HT-29 (cell line): ENCODE measurements at regions not wholly inside any gene's neighbourhood (a gene's known extent, or its start where the extent isn't known, plus 50 kb on each side); places are given as distances from the start of the nearest gene placed in this dataset.

Experiments
- DNase-seq: peaks from one replicate; pipeline ENCODE4 v3.0.0-alpha.2; 2015; ENCODE audit warnings: low spot score

DNA sequence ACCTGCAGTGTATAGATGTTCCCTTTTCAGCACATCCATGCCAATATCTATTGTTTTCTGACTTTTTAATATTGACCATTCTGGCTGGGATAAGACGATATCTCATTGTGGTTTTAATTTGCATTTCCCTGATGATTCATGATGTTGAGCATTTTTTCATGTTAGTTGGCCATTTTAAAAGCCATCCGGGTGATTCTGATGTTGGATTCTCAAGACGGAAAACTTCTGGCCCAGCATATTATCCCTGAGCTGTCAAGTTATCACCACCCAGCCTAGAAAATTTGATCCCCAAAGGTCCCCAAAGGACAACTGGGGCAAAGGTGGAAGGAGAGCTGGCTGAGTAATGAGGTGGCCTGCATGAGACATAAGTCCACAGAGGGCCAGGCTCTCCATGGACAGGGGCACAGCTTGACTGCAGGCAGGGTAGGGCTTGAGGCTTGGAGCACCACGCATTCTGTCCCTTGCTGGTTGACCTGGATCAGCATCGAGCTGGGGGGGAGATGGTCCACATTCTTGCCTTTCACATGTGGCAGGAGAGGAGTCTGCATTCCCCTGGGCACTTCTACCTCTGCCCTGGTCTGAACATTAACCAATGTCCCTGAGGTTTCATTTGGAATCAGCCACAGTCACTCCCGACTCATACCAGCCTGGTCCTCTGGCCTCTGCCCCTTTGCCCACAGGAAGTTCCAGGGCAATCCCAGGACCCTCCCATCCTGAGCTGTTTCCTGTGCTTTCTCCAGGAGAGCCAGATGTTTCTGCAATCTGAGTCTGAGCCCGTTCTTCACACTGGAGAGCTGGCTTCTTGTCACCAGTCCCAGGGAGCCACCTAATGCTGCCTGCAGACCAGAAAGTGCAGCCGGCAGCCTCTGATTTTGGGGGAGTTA lies 69.2 kb downstream of the ISG20 start:
- DNase-seq: no peak

DNA sequence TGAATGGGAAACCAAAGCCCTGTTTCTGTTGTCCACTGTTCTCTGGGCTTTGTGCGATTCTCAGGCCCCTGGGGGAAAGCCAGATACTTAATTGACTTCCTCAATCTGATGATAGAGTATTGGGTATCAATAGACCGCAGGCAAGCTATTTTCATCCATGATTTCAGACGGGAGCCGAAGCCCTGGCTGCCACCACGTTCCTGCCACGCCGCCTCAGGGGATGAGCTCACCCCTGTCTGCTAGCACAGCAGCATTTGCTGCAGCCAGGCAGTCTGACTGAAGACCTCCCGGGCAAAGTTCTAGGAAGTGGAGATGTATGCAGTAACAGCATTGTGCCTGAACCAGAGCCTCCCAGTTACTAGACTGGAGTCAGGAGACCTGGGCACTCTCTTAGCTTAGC lies 69.8 kb downstream of the ISG20 start:
- DNase-seq: no peak

DNA sequence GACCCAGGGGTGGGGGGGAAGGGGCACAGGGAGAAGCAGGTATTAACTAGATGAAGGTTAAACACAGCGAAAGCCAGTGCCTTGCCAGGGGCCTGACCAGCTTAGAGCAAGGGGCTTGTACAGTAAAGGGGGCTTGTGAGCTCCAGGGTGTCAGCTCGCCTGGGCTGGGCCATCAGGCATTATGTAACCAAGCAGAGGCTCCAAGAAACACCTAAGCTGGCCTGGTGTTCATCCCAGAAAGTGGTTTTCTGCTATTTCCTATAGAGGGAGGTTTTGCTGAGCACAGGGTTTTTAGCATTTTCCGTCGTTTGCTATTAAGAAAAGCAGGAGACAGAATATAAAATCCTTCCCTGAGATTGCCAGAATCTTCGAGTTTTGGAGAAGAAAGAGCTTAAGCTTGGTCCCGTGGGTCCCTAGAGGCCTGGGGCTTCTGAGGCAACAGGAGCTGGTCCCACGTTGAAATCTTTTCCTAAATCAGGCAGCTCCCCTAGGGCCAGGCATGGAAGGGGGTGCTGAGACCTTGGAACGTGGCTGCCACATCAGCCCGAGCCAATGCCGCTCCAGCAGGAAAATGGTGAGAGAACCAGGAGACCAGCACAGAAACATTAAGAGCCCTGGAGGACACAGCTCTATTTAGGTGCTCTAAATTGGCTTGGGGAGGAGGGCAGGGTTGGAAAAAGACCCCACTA lies 71.4 kb downstream of the ISG20 start:
- no peak for DNase-seq

DNA sequence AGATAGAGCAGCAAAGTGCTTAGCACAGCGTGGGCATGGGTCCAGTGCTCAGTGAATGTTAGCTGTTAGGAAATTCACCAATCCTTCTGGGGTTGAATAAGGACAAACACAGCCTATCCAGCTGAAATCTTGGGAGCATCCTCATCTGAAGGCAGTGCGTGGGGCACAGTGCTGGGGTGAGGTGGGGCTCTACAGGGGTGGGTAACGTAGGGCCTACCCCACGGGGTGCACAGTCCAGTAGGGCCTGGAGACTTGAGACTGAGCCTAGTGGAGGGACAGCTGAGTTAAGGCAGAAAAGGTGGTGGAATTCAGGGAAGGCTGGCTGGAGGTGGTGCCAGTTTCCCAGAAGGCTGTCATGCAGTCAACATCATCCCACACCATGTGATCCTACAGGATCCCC lies 73.0 kb downstream of the ISG20 start:
- DNase-seq: no peak

DNA sequence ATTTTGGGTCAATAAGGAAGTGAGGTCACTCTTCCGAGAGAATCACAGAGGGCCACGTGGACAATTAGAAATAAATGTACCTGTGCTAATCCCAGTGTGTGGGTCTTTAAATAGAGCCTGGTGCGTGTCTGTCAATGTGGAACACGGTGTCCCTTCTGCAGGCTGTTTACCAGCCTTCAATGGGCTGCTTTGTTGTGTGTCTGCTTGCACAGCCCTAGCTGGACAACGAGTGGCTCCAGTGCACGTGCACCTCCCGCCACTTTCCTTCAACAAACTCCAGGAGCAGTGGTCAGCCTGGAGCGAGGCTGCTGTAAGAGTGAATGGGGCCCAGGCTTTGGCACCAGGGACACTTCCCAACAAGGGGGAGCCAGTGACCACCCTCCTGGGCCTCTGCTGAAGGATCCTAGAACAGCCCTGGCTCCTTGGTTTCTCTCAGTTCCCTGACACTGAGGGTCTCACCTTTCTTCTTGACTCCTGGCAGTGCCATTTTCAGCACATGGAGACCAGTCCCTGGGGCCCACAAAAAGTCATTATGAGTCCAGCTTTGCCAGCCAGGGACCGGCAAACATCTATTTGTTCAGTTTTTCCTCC lies 76.1 kb downstream of the ISG20 start:
- no peak for DNase-seq

DNA sequence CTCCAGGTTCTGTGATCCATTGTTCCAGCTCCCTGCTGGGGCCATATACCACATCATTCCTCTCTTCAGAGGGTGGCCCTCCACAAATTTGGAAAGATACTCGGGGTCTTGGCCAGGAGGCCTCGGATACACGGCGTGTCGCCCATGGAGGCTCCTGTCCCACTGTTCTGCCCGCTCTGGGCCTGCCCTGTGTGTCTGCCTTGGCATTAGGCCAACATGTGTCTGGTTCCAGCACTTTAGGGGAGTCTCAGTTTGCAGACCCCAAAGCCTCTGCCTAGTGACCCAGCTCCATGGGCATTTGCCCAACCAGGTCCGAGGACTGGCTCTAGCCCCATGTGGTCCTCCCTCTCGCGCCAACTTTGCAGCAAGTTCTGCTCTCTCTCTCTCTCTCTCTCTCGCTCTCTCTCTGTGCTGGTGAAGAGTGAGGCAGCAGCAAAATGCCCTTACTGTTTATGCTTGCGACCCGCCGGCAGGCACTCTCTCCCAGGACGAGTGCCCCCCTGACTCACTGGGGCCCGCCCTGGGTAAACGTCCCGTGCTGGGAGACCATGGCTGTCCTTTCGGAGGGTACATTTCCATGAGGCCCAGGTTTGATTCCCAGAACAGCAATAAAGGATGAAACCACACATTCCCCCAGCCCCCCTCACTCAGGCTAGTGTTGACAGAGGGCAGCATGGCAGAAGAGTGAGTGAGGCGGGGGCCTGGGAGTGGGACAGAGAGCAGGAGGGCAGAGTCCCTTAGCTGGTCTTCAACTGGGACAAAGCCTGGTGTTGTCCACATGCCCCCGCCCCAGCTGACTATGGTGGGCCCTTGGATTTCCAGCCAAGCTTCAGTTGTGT lies 77.9 kb downstream of the ISG20 start:
- DNase-seq: no peak

DNA sequence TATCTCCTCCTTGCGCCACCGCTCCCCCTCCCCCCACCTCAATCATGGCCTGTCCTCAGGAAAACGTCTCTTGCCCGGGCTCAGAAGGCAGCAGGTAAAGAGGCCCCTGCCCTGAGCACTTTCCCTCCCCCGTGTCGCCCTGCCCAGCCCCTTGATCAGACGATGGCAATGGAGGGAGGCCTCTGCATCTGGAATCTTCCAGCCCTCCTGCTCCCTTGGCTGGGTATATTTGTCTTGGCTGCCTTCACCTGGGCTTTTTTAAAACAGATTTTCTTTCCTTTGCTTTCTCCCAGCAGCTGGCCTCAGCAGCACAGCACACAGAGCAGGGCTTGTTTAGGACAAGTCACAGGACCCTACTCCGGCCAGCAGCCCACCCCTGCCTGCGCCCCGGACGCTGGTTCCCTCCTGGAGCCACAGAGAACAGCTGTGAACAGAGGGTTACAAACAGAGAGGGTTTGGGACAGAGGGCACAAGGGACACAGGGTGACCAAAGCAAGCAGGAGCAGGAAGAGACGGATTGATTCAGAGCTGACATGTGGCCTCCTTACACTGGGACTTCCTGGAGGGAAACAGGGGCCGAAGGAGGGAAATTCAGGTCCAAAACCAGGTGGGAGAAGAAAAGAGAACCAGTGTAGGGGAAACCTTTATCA lies 78.7 kb downstream of the ISG20 start:
- DNase-seq: no peak

DNA sequence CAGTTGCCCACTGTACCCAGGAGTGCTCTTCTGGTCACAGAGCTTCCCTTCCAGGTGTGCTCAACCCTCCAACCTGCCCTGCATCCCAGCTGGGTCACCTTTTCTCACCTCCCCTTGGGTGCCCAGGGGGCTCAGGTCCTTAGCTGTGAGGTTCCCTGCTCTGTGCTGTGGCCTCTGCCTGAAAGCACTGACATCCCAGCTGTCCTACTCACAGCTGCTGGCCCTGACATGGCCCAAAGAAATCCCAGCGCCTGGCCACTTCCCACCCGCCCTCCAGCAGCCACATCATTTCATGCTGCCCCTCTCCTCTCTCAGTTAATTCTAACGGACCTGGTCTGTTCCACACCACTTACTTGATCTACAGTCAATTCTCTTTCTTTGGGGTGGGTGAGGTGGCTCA lies 79.9 kb downstream of the ISG20 start:
- DNase-seq: no peak

DNA sequence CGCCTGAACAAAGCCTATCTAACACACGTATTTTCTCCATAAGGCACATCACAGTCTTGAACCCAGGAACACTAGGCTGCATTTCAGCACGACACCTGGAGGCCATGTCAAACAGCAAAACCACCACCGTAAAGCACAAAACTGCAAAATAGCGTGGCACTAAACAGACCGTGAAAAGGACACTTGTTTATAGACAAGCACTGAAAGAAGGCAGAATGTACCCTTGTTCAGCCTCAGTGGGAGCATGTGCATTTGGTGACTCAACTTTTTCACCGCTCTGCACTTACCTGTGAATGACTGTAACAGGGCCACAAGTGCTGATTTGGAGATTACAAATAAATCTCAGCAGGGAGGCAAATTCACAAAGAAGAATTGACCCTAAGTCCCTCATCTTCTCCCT lies 80.8 kb downstream of the ISG20 start:
- no peak for DNase-seq

DNA sequence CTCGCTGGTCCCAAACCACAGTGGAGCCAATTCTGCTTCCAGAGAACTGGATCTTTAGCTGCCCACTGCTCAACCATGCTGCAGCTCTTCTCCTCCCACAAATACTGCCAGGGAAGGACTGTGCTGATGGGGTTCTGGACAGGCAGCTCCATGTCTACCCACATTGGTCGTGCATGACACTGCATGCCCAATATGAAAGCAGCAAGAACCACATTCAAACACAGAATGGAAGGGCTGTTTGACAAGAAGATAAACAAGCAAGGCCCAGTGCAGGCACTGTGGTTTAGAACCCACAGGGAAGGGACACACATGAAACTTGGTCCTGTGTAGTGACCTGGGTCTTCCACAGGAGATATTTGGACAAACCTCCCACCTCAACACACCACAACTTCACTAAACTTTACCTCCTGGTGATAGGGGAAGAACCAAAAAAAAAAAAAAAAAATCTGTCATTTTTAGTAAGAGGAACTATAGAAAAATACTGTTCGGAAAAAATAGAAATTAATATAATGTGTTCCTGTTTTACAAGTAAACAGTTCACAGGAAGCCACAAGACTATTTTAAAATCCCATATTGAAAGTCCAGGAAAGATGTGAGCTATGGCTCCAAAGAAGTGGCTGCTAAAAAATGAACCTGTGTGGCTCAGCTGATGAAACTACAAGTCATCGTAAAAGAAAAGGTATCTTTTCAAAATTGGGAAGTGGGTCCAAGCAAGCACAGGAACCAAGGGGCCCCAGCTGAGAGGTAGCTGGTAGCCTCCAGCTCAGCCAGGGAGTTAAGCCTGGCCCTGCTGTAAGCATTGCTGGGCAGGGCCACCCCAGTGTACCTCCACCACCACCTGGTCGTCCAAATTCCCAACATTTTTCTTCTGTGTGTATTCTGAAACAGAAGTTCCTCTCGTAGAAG lies 77.7 kb upstream of the ACAN start:
- DNase-seq: no peak

DNA sequence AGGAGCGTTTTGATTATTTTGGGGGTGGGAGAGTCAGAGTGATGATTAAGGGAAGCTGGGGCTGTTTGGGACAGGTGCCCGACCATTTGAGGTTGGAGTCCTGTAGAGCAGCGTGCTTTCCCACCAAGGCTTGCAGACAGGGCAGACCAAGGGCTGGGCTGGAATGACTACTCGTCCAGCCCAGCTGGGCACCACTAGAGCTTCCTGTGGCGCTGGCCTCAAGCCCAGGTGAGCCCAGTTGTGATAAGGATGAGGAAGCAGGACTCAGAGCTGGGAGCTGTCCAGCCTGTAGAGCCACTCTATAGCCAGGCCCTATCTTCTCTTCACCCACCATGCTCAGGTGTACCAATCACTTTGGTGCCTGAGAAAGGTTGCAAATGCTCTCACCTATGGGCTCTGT lies 75.8 kb upstream of the ACAN start:
- peak; percentile 49 for DNase-seq

DNA sequence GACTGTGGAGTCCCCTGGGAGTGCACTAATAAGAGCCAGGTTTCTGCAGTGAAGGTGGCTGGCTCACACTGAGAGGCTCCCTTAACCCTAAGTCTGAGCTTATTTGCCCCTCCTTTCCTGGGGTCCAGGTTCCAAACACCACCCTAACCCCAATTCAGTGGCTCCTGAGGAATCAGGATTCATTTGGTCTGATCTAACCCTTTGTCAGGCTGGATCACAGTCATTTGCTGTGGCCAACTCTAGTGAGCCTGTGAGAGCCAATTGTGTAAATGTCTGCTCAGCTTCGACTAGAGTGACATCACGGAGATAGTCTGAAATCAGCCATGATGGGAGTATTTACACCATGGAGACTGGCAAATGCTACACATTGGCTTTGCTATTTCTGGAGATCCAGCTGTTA lies 73.7 kb upstream of the ACAN start:
- no peak for DNase-seq

DNA sequence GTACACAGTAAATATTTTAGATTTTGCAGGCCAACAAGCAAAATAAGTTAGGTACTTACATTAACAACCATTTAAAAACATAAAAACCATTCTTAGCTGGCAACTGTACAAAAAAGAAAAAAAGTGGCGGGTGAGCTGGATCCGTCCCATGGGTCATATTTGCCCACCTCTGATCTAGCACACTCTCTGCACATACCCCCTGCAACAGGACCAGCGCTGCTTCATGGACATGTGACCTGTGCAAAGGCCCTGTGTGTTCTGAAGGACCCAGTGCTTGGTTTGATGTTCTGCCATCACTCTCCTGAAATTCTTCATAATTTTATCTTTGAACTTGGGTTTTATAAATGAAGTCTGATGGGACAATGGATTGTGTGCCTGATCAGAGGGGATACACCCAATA lies 72.5 kb upstream of the ACAN start:
- no peak for DNase-seq

DNA sequence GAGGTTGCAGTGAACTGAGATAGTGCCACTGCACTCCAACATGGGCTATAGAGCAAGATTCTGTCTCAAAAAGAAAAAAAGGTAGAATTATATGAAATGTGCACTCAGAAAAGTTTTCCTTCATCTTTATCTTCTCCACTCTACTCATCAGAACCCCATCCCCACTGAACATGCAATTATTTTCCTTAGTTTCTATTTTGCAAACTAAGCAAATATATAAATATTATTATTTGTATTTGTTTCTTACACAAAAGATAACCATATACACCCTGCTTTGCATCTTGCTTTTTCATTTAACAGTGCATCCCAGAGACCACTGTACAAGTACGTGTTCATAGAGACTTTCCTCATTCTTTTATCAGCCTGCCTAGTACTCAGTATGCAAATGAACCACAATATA lies 68.0 kb upstream of the ACAN start:
- DNase-seq: no peak

DNA sequence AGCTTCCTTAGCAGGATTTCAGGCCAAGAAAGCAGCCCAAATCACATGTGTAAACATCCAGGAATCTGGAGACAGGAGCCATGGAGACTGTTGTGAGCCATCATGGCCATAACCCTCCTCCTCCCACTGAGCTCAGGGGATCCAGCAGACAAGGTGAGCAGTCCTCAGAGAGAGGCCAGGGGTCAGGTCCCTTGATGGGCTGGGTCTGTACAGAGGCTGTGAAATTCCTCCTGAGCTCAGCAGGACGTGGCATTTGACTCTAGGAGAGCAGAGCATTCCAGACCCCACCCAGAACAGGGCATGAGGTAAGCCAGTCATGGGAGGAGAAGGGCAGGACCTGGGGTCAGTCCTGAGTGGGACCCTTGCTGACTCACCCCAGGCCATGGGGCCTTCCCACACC lies 67.0 kb upstream of the ACAN start:
- no peak for DNase-seq

DNA sequence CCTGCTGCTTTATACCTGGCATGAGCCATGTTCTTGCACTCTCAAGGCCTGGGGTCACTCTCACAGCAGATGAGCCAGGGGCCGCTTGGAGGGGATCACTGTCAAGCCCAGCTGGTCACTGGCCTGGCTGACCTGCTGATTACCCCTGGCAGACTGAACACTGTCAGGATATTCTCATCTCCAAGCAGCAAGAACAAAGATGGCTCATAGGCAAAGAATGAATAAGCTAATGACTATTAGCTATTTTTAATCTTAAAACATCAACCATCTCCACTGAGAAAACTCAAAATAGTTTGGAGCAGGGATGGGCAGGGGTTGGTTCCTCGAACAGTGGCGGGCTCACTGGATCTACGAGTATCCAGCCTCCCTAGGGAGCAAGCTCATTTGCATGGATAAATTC lies 64.4 kb upstream of the ACAN start:
- DNase-seq: no peak

DNA sequence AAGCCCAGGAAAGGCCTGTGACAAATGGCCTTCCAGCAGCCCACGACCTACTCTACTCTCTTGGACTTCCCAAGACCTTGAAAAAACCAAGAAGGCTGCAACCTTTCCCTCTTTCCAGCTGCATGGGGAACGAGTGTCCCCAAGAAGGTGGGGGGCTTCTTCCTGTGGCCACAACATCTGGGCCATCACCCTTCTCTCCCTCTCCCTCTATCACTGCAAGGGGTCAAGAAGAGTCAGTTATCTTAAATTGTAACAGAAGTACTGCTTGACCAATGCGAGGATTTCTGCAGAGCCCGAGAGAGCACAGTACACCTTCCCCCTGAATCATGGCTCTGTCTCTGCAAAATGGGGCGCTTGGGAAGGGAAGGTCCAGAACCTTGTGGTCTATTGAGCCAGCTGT lies 63.7 kb upstream of the ACAN start:
- no peak for DNase-seq

DNA sequence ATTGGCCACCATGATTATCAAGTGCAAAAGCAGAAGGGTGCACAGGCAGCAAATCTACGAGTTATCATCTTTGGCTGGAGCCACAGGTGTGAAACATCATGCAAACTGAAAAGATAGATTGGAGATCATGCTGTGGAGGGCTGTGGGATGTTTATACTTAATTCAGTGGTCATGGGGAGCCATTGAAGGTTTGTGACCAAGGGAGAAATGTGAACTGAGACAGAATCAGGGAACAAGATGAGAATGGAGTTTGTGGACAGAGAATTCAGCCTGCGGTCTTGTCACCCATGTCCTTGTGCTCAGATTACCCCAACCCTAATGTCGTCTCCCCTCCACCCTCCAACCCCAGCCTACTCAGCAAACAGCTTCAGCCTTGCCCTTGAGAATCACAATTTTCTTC lies 62.9 kb upstream of the ACAN start:
- DNase-seq: no peak

DNA sequence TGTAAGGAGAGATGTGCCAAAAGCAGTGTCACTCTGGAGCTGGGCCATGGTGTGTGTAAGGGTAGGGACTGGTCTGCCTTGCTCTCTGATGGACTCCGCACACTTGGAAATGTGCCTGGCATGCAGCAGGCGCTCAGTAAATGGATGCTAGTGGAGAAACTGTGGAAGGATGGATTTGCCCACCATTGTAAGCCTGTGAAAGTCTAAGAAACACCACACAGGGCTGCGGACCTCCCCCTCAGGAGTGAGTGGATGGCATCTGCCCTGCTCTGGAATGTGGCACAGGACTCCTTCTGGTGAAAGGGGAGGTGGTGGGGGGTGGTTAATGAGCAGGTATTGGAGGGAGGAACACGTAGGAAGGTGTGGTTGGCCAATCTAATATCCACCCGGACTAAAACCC lies 62.2 kb upstream of the ACAN start:
- no peak for DNase-seq

DNA sequence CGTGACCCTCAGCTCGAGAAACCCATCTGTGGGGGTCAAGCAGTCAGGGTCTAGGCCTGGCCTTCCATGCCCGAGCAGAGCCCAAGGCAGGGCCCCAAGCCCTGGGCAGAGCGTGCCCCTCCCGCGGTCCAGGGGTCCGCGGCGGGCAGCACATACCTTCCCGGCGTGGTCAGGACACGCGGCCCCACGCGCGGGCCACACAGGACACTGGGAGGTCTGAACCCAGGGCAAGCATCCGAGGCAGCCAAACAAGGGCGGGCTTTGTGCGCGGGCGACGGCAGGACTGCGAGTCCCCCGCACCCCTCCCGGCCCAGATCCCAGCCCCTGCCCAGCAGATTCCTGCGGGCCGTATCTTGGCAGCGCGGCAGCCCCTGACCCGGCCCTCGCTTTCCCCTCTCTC lies 61.6 kb upstream of the ACAN start:
- DNase-seq: no peak
